ENCODE measurements at regions not wholly inside any gene's neighbourhood (a gene's known extent, or its start where the extent isn't known, plus 50 kb on each side); places are given as distances from the start of the nearest gene placed in this dataset.

DNA sequence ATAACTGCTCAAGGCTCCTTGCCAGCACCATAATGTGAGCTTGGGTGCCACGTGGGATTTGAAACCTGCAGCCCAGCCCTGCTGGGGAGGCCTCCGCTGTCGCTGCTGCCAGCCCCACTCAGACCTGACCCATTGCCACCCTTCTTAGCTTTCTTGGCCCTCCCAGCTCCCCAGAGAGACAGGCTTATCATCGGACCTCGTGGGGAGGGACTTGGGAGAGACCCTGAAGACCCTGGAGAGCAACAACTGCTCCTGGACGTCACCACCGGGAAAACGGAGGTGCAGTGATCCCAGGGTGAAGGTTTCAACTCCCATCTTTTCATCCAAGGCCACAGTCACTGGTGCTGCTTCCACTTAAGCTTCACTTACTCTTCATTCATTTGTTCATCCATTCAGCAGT lies 596.1 kb downstream of the PTPRU start:
- Mint-ChIP-seq H3K27me3 (ENCODE audit: insufficient read depth) (peaks cover 14% of the 10 kb centered on the region), H3K4me3 (no peak overlapping the region), H3K27ac (no peak overlapping the region), H3K9me3 (no peaks in the 10 kb centered on the region), H3K36me3 (ENCODE audit: low read depth) (no peaks in the 10 kb centered on the region), H3K4me1 (ENCODE audit: low read depth) (no peaks in the 10 kb centered on the region)
- DNase-seq (ENCODE audit: low spot score): no peak
- intact Hi-C loops (cut with micrococcal nuclease): no loop called here

- no peak for DNase-seq (ENCODE audit: low spot score)
- Mint-ChIP-seq H3K4me3 (no peak overlapping the region), H3K9me3 (no peaks in the 10 kb centered on the region), H3K36me3 (ENCODE audit: low read depth) (no peaks in the 10 kb centered on the region), H3K4me1 (ENCODE audit: low read depth) (no peaks in the 10 kb centered on the region), H3K27me3 (ENCODE audit: insufficient read depth) (peaks cover 11% of the 10 kb centered on the region), H3K27ac (no peak overlapping the region)
- intact Hi-C loops (cut with micrococcal nuclease): no loop called here
These were observed 595.3 kb downstream of the PTPRU start for GRCh38 chr1:29831500-29832117.

DNA sequence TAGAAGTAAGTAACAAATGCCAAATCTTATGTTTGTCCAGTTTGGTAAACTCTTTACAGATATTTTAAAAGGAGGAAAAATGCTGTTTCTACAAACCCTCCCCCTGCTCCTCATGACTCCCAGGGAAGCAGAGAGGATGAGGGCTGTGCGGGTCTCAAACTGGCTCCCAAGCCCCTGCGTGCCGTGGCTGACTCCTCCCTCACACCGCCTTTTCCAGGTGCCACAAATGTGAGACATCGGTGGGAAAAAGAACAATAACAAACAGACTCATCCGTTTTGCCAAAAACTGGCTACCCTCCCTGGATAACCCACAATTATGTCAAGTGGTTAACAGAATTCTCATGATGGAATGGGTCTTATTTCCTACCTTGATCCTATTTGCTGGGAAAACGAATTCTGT lies 594.6 kb downstream of the PTPRU start:
- H3K4me1 Mint-ChIP-seq (ENCODE audit: low read depth): no peaks in the 10 kb centered on the region
- H3K27me3 Mint-ChIP-seq (ENCODE audit: insufficient read depth): peaks cover 11% of the 10 kb centered on the region
- no peaks in the 10 kb centered on the region for H3K9me3 Mint-ChIP-seq
- no peak overlapping the region for H3K27ac Mint-ChIP-seq
- no peaks in the 10 kb centered on the region for H3K36me3 Mint-ChIP-seq (ENCODE audit: low read depth)
- DNase-seq (ENCODE audit: low spot score): no peak
- H3K4me3 Mint-ChIP-seq: no peak overlapping the region
- intact Hi-C loops (cut with micrococcal nuclease): no loop called here

- no peak for DNase-seq (ENCODE audit: low spot score)
- Mint-ChIP-seq H3K9me3 (no peaks in the 10 kb centered on the region), H3K27me3 (ENCODE audit: insufficient read depth) (peaks cover 10% of the 10 kb centered on the region), H3K36me3 (ENCODE audit: low read depth) (no peaks in the 10 kb centered on the region), H3K27ac (no peak overlapping the region), H3K4me3 (no peak overlapping the region), H3K4me1 (ENCODE audit: low read depth) (no peaks in the 10 kb centered on the region)
- intact Hi-C loops (cut with micrococcal nuclease): no loop called here
These were observed 594.1 kb downstream of the PTPRU start for GRCh38 chr1:29830383-29830782.

- intact Hi-C loops (cut with micrococcal nuclease): no loop called here
- Mint-ChIP-seq H3K4me3 (no peak overlapping the region), H3K27ac (no peak overlapping the region), H3K9me3 (no peaks in the 10 kb centered on the region), H3K36me3 (ENCODE audit: low read depth) (no peaks in the 10 kb centered on the region), H3K4me1 (ENCODE audit: low read depth) (no peaks in the 10 kb centered on the region), H3K27me3 (ENCODE audit: insufficient read depth) (peaks cover 5% of the 10 kb centered on the region)
- DNase-seq (ENCODE audit: low spot score): no peak
These were observed 593.4 kb downstream of the PTPRU start for GRCh38 chr1:29829448-29830344.

DNA sequence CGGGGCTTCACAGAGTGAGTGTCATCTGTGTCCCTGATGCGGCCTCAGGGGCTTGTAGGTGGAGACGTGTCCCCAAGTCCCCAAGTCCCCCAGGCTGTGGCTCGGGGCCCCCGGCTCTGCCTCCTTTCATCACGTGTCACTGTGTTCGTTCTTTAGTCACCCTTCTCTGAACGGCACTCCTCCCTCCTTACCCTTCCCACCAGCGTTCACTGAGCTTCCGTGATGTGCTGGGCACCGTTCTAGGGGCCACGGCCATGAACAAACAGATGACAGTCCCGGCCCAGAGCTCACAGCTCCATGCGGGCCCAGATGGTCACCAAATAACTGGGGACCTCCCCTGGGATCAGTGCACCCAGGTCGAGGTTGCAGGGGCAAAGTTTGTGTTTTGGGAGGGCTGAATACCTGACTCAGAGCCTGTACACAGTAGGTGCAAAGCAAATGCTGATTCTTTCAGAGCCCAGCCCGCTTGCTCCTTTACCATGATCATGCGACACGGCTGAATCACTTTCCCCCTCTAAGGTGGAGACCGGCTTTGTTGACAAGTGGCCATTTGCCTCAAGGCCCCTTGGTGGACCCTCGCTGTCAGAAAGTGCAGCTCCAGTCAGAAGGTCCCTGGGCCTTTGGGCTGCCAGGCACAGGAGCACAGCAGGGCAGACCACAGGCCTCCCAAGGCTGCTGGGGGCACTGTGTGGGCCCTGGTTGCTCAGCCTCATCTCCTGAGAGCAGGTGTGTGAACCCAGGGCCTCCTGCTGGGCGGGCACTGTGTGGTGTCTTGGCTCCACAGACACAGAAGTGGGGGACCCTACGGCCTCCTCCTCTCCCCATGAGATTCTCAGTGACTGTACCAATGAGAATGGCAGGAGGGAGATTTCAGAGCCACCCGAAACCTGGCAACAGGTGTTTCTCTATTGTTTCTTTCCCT lies 592.5 kb downstream of the PTPRU start:
- DNase-seq (ENCODE audit: low spot score): no peak
- H3K27ac Mint-ChIP-seq: no peak overlapping the region

GRCh38 chr1:29827801-29828525 lies 591.6 kb downstream of the PTPRU start:
- intact Hi-C loops (cut with micrococcal nuclease): no loop called here
- Mint-ChIP-seq H3K27ac (no peak overlapping the region), H3K9me3 (no peaks in the 10 kb centered on the region), H3K4me3 (no peak overlapping the region), H3K4me1 (ENCODE audit: low read depth) (no peaks in the 10 kb centered on the region), H3K27me3 (ENCODE audit: insufficient read depth) (peaks cover 5% of the 10 kb centered on the region), H3K36me3 (ENCODE audit: low read depth) (no peaks in the 10 kb centered on the region)
- no peak for DNase-seq (ENCODE audit: low spot score)

More for the DNA sequence above, 592.5 kb downstream of the PTPRU start:
- Mint-ChIP-seq H3K36me3 (ENCODE audit: low read depth) (no peaks in the 10 kb centered on the region), H3K4me3 (no peak overlapping the region), H3K27me3 (ENCODE audit: insufficient read depth) (peaks cover 5% of the 10 kb centered on the region), H3K4me1 (ENCODE audit: low read depth) (no peaks in the 10 kb centered on the region), H3K9me3 (no peaks in the 10 kb centered on the region)
- intact Hi-C loops (cut with micrococcal nuclease): no loop called here

DNA sequence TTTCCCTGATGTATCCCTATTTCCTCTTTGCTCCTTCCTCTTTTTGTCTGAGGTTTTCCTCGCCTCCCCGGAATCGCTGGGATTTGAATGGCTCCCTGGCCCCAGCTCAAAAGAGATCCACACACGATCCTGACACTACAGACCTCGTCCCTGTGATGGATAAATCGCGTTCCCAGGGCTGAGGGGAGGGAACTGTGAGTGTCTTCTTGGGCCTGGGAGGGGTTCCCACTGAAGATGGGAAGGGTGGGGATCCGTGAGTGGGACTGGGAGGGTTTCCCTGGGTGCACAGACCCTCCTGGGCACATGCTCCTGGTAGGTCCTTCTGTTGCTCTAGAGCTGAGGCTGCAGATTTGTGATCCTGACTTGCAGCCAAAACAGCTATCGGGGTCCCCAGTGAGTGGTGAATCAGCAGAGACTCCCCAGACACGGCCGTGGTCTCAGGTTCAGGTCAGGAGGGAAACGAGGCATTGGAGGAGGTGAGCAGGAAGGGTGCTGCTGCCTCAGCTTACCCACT lies 591.0 kb downstream of the PTPRU start:
- Mint-ChIP-seq H3K27me3 (ENCODE audit: insufficient read depth) (peaks cover 5% of the 10 kb centered on the region), H3K4me3 (no peak overlapping the region), H3K36me3 (ENCODE audit: low read depth) (no peaks in the 10 kb centered on the region), H3K27ac (no peak overlapping the region), H3K4me1 (ENCODE audit: low read depth) (no peaks in the 10 kb centered on the region), H3K9me3 (no peaks in the 10 kb centered on the region)
- intact Hi-C loops (cut with micrococcal nuclease): no loop called here
- no peak for DNase-seq (ENCODE audit: low spot score)

DNA sequence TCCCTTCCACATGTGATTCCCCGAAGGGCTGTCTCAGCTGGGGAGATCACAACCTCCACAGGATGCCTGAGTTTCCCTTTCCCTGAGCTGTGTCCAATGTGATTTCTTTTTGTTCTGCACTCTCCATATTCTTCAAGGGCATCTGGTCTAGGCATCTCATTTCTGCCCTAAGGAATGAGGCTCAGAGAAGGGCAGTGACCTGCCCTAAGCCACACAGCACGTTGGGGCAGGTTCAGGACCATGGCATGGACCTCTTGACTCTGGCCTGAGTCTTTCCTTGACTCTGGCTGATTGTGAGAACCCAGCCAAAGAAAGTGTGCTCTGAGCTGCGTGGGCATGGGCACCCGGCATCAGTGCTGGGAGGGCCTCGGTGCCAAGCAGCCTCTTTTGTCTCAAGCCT lies 590.3 kb downstream of the PTPRU start:
- Mint-ChIP-seq H3K27me3 (ENCODE audit: insufficient read depth) (peaks cover 5% of the 10 kb centered on the region), H3K27ac (no peak overlapping the region), H3K4me1 (ENCODE audit: low read depth) (no peaks in the 10 kb centered on the region), H3K36me3 (ENCODE audit: low read depth) (no peaks in the 10 kb centered on the region), H3K9me3 (no peaks in the 10 kb centered on the region), H3K4me3 (no peak overlapping the region)
- no peak for DNase-seq (ENCODE audit: low spot score)
- intact Hi-C loops (cut with micrococcal nuclease): no loop called here

GRCh38 chr1:29825941-29826415 lies 589.7 kb downstream of the PTPRU start:
- H3K4me1 Mint-ChIP-seq (ENCODE audit: low read depth): no peaks in the 10 kb centered on the region
- no peaks in the 10 kb centered on the region for H3K9me3 Mint-ChIP-seq
- H3K4me3 Mint-ChIP-seq: no peak overlapping the region
- intact Hi-C loops (cut with micrococcal nuclease): no loop called here
- no peaks in the 10 kb centered on the region for H3K36me3 Mint-ChIP-seq (ENCODE audit: low read depth)
- peaks cover 5% of the 10 kb centered on the region for H3K27me3 Mint-ChIP-seq (ENCODE audit: insufficient read depth)
- DNase-seq (ENCODE audit: low spot score): no peak
- no peak overlapping the region for H3K27ac Mint-ChIP-seq

- Mint-ChIP-seq H3K4me1 (ENCODE audit: low read depth) (no peaks in the 10 kb centered on the region), H3K27ac (no peak overlapping the region), H3K36me3 (ENCODE audit: low read depth) (no peaks in the 10 kb centered on the region), H3K27me3 (ENCODE audit: insufficient read depth) (peaks cover 7% of the 10 kb centered on the region), H3K9me3 (no peaks in the 10 kb centered on the region), H3K4me3 (no peak overlapping the region)
- intact Hi-C loops (cut with micrococcal nuclease): no loop called here
- no peak for DNase-seq (ENCODE audit: low spot score)
These were observed 589.1 kb downstream of the PTPRU start for GRCh38 chr1:29825274-29825940.

All from activated T-helper 1 cell treated with anti-CD3 and anti-CD28 coated beads, Interleukin-12 subunit alpha, Interleukin-12 subunit beta, Interleukin-2, Interleukin-4 antibody, amounts not matched to agents 30 ng/mL and 10 ng/mL and 1 ng/mL, durations not matched to agents 14 hours and 24 hours and 36 hours (primary cell).